Esophagus squamous epithelium (tissue), 5 donors: ENCODE measurements at regions not wholly inside any gene's neighbourhood (a gene's known extent, or its start where the extent isn't known, plus 50 kb on each side); places are given as distances from the start of the nearest gene placed in this dataset.

ENCODE experiments used
- DNase-seq: peaks from one replicate; lab custom pipeline; 2025; lab: John Stamatoyannopoulos, UW
- H3K27ac ChIP-seq, 4 donors: fragments of 200-600 bp; sonication (generic); one replicate each; pipeline ENCODE4 v1.5.1; 2016 to 2019; ENCODE audit warnings: mild to moderate bottlenecking in 1 of 4
- H3K27me3 ChIP-seq, 4 donors: fragments of 200-600 bp; sonication (generic); 1 replicate in 3 of 4; 2 replicates in 1 of 4; pipeline versions ENCODE4 v1.5.1 to v1.6.0; 2017 to 2021; ENCODE audit warnings: antibody characterized with exemption in 1 of 4
- H3K36me3 ChIP-seq, 3 donors: fragments of 200-600 bp; sonication (generic); one replicate each; pipeline ENCODE4 v1.5.1; 2016 to 2019
- H3K4me1 ChIP-seq, 3 donors: fragments of 200-600 bp; sonication (generic); one replicate each; pipeline ENCODE4 v1.5.1; 2017 to 2019
- H3K4me3 ChIP-seq, 4 donors: fragments of 200-600 bp; sonication (generic); 1 replicate in 3 of 4; 2 replicates in 1 of 4; pipeline ENCODE4 v1.5.1; 2016 to 2019; ENCODE audit warnings: mild to moderate bottlenecking in 2 of 4, moderate library complexity in 1 of 4
- H3K9me3 ChIP-seq, 3 donors: fragments of 200-600 bp; sonication (generic); one replicate each; pipeline ENCODE4 v1.5.1; 2016 to 2019
- POLR2A ChIP-seq, 4 donors: fragments of 450-650 bp; IDR thresholded peaks; one replicate each; pipeline ENCODE4 v1.6.1; 2017; ENCODE audit warnings: antibody characterized with exemption in 4 of 4, mild to moderate bottlenecking in 4 of 4, moderate library complexity in 3 of 4
- WGBS, 2 donors: methylation state at CpG; one replicate each; pipeline ENCODE4 v1.1.5; 2018; 5-methylcytosine and 5-hydroxymethylcytosine counted together
- intact Hi-C: fragments of 100-400 bp; cut with DNase I; formaldehyde crosslinking; loops from one replicate; pipeline ENCODE4 v1.15.0; 2022
- TF ChIP-seq, protein P1 (sequence below), 6 experiments: fragments of 450-650 bp in 4 of 6; fragments of 200-600 bp in 2 of 6; sonication (generic) in 2 of 6; IDR thresholded peaks; one replicate each; pipeline ENCODE4 v1.5.1; 2016 to 2019; ENCODE audit warnings: antibody characterized with exemption in 6 of 6, mild to moderate bottlenecking in 4 of 6, moderate library complexity in 4 of 6
- donor health status: DM: yes; HTN: yes; CAD: no.

- Histone ChIP-seq H3K27ac (no peak overlapping the region), H3K9me3 (no peaks in the 10 kb centered on the region), H3K27me3 (peaks cover 0 to 2% (median 0%) of the 10 kb centered on the region in 4 donors), H3K4me3 (no peak overlapping the region), H3K4me1 (no peaks in the 10 kb centered on the region), H3K36me3 (no peaks in the 10 kb centered on the region)
- intact Hi-C loops: no loop called here
- no peak for TF ChIP-seq POLR2A (IDR thresholded peaks at IDR 0.05)
- TF ChIP-seq, protein P1, sequence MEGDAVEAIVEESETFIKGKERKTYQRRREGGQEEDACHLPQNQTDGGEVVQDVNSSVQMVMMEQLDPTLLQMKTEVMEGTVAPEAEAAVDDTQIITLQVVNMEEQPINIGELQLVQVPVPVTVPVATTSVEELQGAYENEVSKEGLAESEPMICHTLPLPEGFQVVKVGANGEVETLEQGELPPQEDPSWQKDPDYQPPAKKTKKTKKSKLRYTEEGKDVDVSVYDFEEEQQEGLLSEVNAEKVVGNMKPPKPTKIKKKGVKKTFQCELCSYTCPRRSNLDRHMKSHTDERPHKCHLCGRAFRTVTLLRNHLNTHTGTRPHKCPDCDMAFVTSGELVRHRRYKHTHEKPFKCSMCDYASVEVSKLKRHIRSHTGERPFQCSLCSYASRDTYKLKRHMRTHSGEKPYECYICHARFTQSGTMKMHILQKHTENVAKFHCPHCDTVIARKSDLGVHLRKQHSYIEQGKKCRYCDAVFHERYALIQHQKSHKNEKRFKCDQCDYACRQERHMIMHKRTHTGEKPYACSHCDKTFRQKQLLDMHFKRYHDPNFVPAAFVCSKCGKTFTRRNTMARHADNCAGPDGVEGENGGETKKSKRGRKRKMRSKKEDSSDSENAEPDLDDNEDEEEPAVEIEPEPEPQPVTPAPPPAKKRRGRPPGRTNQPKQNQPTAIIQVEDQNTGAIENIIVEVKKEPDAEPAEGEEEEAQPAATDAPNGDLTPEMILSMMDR (IDR thresholded peaks at IDR 0.05): no peak
- no peak for DNase-seq
- WGBS, 2 donors: 10 to 35% methylated on average over 3 of the region's 3 CpGs
Observed at GRCh38 chr14:22296722-22297121, 292.3 kb downstream of the DAD1 start.

DNA sequence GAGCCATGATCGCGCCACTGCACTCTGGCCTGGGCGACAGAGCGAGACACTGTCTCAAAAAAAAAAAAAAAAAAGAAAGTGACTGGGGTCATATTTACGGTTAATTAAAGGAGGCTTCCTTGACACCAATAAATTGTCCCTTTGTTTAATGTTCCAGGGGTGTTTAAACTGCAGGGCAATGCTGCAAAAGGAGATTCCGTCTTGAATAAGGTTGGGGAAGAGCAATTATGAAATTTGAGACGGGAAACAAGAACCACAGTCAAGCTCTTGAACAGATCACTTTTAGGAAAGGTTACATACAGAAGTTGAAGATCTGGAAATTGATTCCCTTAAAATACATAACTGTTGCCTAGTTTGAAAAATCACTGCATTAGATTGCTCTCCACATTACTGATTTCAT lies 292.9 kb downstream of the DAD1 start:
- TF ChIP-seq POLR2A (IDR thresholded peaks at IDR 0.05): no peak
- TF ChIP-seq, protein P1 (IDR thresholded peaks at IDR 0.05): no peak
- H3K27ac ChIP-seq: no peak overlapping the region
- DNase-seq: no peak
- H3K4me1 ChIP-seq: no peaks in the 10 kb centered on the region
- no peaks in the 10 kb centered on the region for H3K36me3 ChIP-seq
- H3K27me3 ChIP-seq: no peaks in the 10 kb centered on the region
- intact Hi-C loops: no loop called here
- 78 to 79% methylated on average over 7 of the region's 7 CpGs for WGBS, 2 donors
- H3K4me3 ChIP-seq: no peak overlapping the region
- no peaks in the 10 kb centered on the region for H3K9me3 ChIP-seq

DNA sequence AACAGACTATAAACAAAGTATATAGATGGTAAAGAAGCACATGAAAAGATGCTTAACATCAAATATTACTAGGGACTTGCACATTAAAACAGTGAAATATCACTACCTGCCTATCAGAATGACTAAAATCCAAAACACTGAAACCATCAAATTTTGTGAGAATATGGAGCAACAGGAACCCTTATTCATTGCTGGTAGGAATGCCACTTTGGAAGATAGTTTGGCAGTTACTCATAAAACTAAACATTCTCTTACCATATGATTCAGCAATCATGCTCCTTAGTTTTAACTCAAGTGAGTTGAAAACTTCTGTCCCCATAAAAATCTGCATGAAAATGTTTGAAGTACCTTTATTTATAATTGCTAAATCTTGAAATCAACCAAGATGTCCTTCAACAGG lies 297.6 kb downstream of the DAD1 start:
- intact Hi-C loops: no loop called here
- no peaks in the 10 kb centered on the region for H3K36me3 ChIP-seq
- TF ChIP-seq, protein P1 (IDR thresholded peaks at IDR 0.05): no peak
- TF ChIP-seq POLR2A (IDR thresholded peaks at IDR 0.05): no peak
- no peaks in the 10 kb centered on the region for H3K9me3 ChIP-seq
- peaks cover 0 to 4% (median 0%) of the 10 kb centered on the region in 4 donors for H3K27me3 ChIP-seq
- no peaks in the 10 kb centered on the region for H3K4me1 ChIP-seq
- H3K27ac ChIP-seq: no peak overlapping the region
- H3K4me3 ChIP-seq: no peak overlapping the region
- DNase-seq: no peak

DNA sequence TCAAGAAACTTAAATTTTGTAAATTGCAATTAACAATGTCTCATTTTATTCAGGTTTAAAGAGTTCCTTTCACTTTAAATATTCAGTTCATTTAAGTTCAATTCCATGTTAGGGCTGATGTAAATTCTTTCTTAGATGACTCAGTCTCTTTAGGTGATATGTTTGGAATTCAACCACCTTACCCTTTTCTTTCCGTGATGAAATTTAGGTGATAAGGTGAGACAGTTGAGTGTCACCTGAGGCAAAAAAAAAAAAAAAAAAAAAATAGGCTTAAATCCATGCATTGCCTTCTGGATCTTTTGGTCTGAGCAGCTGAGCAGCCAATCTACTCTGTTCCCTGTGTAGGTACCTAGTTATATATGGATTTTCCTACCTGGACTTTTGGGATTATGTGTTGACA lies 299.5 kb downstream of the DAD1 start:
- Histone ChIP-seq H3K9me3 (no peaks in the 10 kb centered on the region), H3K4me3 (no peak overlapping the region), H3K36me3 (no peaks in the 10 kb centered on the region), H3K27ac (no peak overlapping the region), H3K4me1 (no peaks in the 10 kb centered on the region), H3K27me3 (peaks cover 0 to 4% (median 0%) of the 10 kb centered on the region in 4 donors)
- TF ChIP-seq POLR2A (IDR thresholded peaks at IDR 0.05): no peak
- TF ChIP-seq, protein P1 (IDR thresholded peaks at IDR 0.05): no peak
- no peak for DNase-seq
- intact Hi-C loops: no loop called here
- WGBS, 2 donors: 62 to 71% methylated on average over 1 of the region's 1 CpG

- Histone ChIP-seq H3K9me3 (no peaks in the 10 kb centered on the region), H3K4me3 (no peak overlapping the region), H3K4me1 (peaks cover 0 to 22% (median 5%) of the 10 kb centered on the region in 3 donors), H3K27me3 (peaks cover 0 to 4% (median 0%) of the 10 kb centered on the region in 4 donors), H3K27ac (no peak overlapping the region), H3K36me3 (no peaks in the 10 kb centered on the region)
- 80 to 91% methylated on average over 3 of the region's 3 CpGs for WGBS, 2 donors
- no peak for DNase-seq
- intact Hi-C loops: no loop called here
- TF ChIP-seq POLR2A (IDR thresholded peaks at IDR 0.05): no peak
- TF ChIP-seq, protein P1 (IDR thresholded peaks at IDR 0.05): no peak
Observed at GRCh38 chr14:22285991-22286390, 303.0 kb downstream of the DAD1 start.
